Thoracic aorta (tissue), 2 donors: ENCODE measurements at regions not wholly inside any gene's neighbourhood (a gene's known extent, or its start where the extent isn't known, plus 50 kb on each side); places are given as distances from the start of the nearest gene placed in this dataset.
"Not testable (repeated sequence)": the region's sequence is repeated elsewhere in the genome, so short reads cannot be mapped to it uniquely, and the experiment has no call there.

ENCODE experiments used
- ATAC-seq: fragments of 150-250 bp; one replicate; pipeline ENCODE4 v1.8.0; 2017; ENCODE audit warnings: low read depth; ENCODE audit not compliant: insufficient number of reproducible peaks, low FRiP score
- DNase-seq: peaks from one replicate; pipeline ENCODE4 v3.0.0-alpha.2; 2020; ENCODE audit warnings: low spot score
- H3K27ac ChIP-seq, 2 donors: fragments of 200-600 bp; sonication (generic); 1 replicate in 1 of 2; 2 replicates in 1 of 2; pipeline ENCODE4 v1.5.1; 2016; ENCODE audit warnings: mild to moderate bottlenecking in 2 of 2, moderate library complexity in 2 of 2
- H3K27me3 ChIP-seq: fragments of 200-600 bp; sonication (generic); replicated peaks from 2 replicates; pipeline ENCODE4 v1.6.0; 2016; ENCODE audit warnings: mild to moderate bottlenecking; ENCODE audit not compliant: insufficient read depth
- H3K36me3 ChIP-seq: fragments of 200-600 bp; sonication (generic); one replicate; pipeline ENCODE4 v1.5.1; 2016
- H3K4me1 ChIP-seq, 2 donors: fragments of 200-600 bp; sonication (generic); 1 replicate in 1 of 2; 2 replicates in 1 of 2; pipeline versions ENCODE4 v1.5.1 to v1.6.0; 2016; ENCODE audit warnings: low read depth in 2 of 2, mild to moderate bottlenecking in 1 of 2; ENCODE audit not compliant: control insufficient read depth in 1 of 2
- H3K4me3 ChIP-seq: fragments of 200-600 bp; sonication (generic); 2 replicates; pipeline ENCODE4 v1.5.1; 2016; ENCODE audit warnings: mild to moderate bottlenecking
- H3K9me3 ChIP-seq: fragments of 200-600 bp; sonication (generic); 2 replicates; pipeline ENCODE4 v1.5.1; 2016
- TF ChIP-seq, protein P1 (sequence below): fragments of 200-600 bp; sonication (generic); IDR thresholded peaks from one replicate; pipeline ENCODE4 v1.5.1; 2019; ENCODE audit warnings: antibody characterized with exemption

GRCh38 chr6:12355354-12355753 lies 65.2 kb downstream of the EDN1 start:
- no peaks in the 10 kb centered on the region for H3K27me3 ChIP-seq
- ATAC-seq (no peak), DNase-seq (no peak)
- H3K9me3 ChIP-seq: no peaks in the 10 kb centered on the region
- peak overlapping the region; percentile 63 to 83 for H3K27ac ChIP-seq
- H3K36me3 ChIP-seq: no peaks in the 10 kb centered on the region
- no peak overlapping the region for H3K4me3 ChIP-seq
- TF ChIP-seq, protein P1, sequence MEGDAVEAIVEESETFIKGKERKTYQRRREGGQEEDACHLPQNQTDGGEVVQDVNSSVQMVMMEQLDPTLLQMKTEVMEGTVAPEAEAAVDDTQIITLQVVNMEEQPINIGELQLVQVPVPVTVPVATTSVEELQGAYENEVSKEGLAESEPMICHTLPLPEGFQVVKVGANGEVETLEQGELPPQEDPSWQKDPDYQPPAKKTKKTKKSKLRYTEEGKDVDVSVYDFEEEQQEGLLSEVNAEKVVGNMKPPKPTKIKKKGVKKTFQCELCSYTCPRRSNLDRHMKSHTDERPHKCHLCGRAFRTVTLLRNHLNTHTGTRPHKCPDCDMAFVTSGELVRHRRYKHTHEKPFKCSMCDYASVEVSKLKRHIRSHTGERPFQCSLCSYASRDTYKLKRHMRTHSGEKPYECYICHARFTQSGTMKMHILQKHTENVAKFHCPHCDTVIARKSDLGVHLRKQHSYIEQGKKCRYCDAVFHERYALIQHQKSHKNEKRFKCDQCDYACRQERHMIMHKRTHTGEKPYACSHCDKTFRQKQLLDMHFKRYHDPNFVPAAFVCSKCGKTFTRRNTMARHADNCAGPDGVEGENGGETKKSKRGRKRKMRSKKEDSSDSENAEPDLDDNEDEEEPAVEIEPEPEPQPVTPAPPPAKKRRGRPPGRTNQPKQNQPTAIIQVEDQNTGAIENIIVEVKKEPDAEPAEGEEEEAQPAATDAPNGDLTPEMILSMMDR: no peak
- peaks cover 16 to 35% of the 10 kb centered on the region in 2 donors for H3K4me1 ChIP-seq

DNA sequence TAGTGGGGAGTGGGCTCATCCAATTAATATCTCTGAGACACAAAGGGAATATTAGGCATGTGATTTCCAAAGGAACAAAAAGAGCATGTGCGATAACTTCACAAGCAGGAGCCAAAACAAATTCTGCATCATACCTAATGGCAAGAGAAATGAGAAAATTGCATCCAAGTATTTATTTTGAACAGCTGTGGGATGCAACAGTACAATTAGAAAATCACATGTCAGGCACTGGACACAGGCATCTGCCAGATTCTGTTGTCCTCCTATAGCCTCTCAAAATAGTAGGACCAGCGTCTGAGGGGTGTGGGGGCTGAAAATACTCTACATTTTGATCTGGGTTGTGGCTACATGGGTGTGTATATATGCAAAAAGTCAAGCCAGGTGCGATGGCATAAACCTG lies 66.3 kb downstream of the EDN1 start:
- TF ChIP-seq, protein P1: no peak
- Histone ChIP-seq H3K27me3 (no peaks in the 10 kb centered on the region), H3K27ac (peak overlapping the region in 1 of 2 donors; percentile 83), H3K9me3 (no peaks in the 10 kb centered on the region), H3K36me3 (no peaks in the 10 kb centered on the region), H3K4me1 (peaks cover 16 to 35% of the 10 kb centered on the region in 2 donors), H3K4me3 (no peak overlapping the region)
- DNase-seq (no peak), ATAC-seq (no peak)

GRCh38 chr6:12356983-12357972 lies 67.1 kb downstream of the EDN1 start:
- TF ChIP-seq, protein P1: no peak
- H3K27ac ChIP-seq: no peak overlapping the region
- no peaks in the 10 kb centered on the region for H3K36me3 ChIP-seq
- ATAC-seq (no peak), DNase-seq (no peak)
- H3K4me1 ChIP-seq: peaks cover 16 to 36% of the 10 kb centered on the region in 2 donors
- H3K9me3 ChIP-seq: no peaks in the 10 kb centered on the region
- no peaks in the 10 kb centered on the region for H3K27me3 ChIP-seq
- no peak overlapping the region for H3K4me3 ChIP-seq

GRCh38 chr6:12359036-12359435 lies 68.9 kb downstream of the EDN1 start:
- DNase-seq (no peak), ATAC-seq (no peak)
- no peaks in the 10 kb centered on the region for H3K9me3 ChIP-seq
- H3K27me3 ChIP-seq: no peaks in the 10 kb centered on the region
- H3K4me3 ChIP-seq: no peak overlapping the region
- H3K27ac ChIP-seq: no peak overlapping the region
- TF ChIP-seq, protein P1: no peak
- H3K36me3 ChIP-seq: no peaks in the 10 kb centered on the region
- H3K4me1 ChIP-seq: peaks cover 9 to 32% of the 10 kb centered on the region in 2 donors

GRCh38 chr6:12361042-12361765 lies 71.0 kb downstream of the EDN1 start:
- H3K9me3 ChIP-seq: no peaks in the 10 kb centered on the region
- TF ChIP-seq, protein P1: no peak
- ATAC-seq: no peak

GRCh38 chr6:12363277-12363650 lies 73.1 kb downstream of the EDN1 start:
- not testable (repeated sequence) for H3K9me3 ChIP-seq, H3K27ac ChIP-seq, H3K27me3 ChIP-seq, H3K4me3 ChIP-seq, DNase-seq, ATAC-seq, H3K36me3 ChIP-seq
- peaks cover 6 to 16% of the 10 kb centered on the region in 2 donors for H3K4me1 ChIP-seq

More at GRCh38 chr6:12361042-12361765, 71.0 kb downstream of the EDN1 start:
- no peak overlapping the region for H3K4me3 ChIP-seq
- no peaks in the 10 kb centered on the region for H3K27me3 ChIP-seq
- peaks cover 6 to 21% of the 10 kb centered on the region in 2 donors for H3K4me1 ChIP-seq
- DNase-seq: no peak
- H3K27ac ChIP-seq: no peak overlapping the region
- H3K36me3 ChIP-seq: no peaks in the 10 kb centered on the region
